Fibroblast of skin of left biceps (primary cell): ENCODE measurements at regions not wholly inside any gene's neighbourhood (a gene's known extent, or its start where the extent isn't known, plus 50 kb on each side); places are given as distances from the start of the nearest gene placed in this dataset.
"Not testable (repeated sequence)": the region's sequence is repeated elsewhere in the genome, so short reads cannot be mapped to it uniquely, and the experiment has no call there.

Experiments
- DNase-seq, 2 experiments: peaks; one replicate each; pipeline ENCODE4 v3.0.0-alpha.2; 2013; ENCODE audit warnings: low read depth in 2 of 2

GRCh38 chr5:5885782-5886181 is 463.3 kb downstream of the ICE1 start:
- DNase-seq = no peak

GRCh38 chr5:5884593-5884992 is 462.1 kb downstream of the ICE1 start:
- DNase-seq = no peak

GRCh38 chr5:5883562-5883961 is 461.1 kb downstream of the ICE1 start:
- no peak for DNase-seq

- no peak for DNase-seq
These were observed 460.7 kb downstream of the ICE1 start for GRCh38 chr5:5883146-5883545.

- DNase-seq = no peak
These were observed 460.2 kb downstream of the ICE1 start for GRCh38 chr5:5882706-5883105.

- DNase-seq = no peak
These were observed 458.8 kb downstream of the ICE1 start for GRCh38 chr5:5881294-5881693.

- no peak for DNase-seq
These were observed 457.7 kb downstream of the ICE1 start for GRCh38 chr5:5880077-5880763.

GRCh38 chr5:5857396-5857795 is 434.9 kb downstream of the ICE1 start:
- DNase-seq = no peak

- no peak for DNase-seq
These were observed 431.6 kb downstream of the ICE1 start for GRCh38 chr5:5854087-5854486.

- DNase-seq = no peak
These were observed 416.0 kb downstream of the ICE1 start for GRCh38 chr5:5838493-5838892.

- DNase-seq = not testable (repeated sequence)
These were observed 409.1 kb downstream of the ICE1 start for GRCh38 chr5:5831622-5832021.

- no peak for DNase-seq
These were observed 406.1 kb downstream of the ICE1 start for GRCh38 chr5:5828619-5829018.

- no peak for DNase-seq
These were observed 404.4 kb downstream of the ICE1 start for GRCh38 chr5:5826911-5827310.

- no peak for DNase-seq
These were observed 400.3 kb downstream of the ICE1 start for GRCh38 chr5:5822729-5823257.

GRCh38 chr5:5816960-5817359 is 394.5 kb downstream of the ICE1 start:
- DNase-seq = no peak

GRCh38 chr5:5813441-5813840 is 391.0 kb downstream of the ICE1 start:
- no peak for DNase-seq

- DNase-seq = no peak
These were observed 388.0 kb downstream of the ICE1 start for GRCh38 chr5:5810461-5810860.

GRCh38 chr5:5805916-5806315 is 383.4 kb downstream of the ICE1 start:
- no peak for DNase-seq

- DNase-seq = no peak
These were observed 382.2 kb downstream of the ICE1 start for GRCh38 chr5:5804478-5805233.

GRCh38 chr5:5800801-5801761 is 378.6 kb downstream of the ICE1 start:
- no peak for DNase-seq

- no peak for DNase-seq
These were observed 377.3 kb downstream of the ICE1 start for GRCh38 chr5:5799826-5800225.

GRCh38 chr5:5799229-5799628 is 376.8 kb downstream of the ICE1 start:
- no peak for DNase-seq
